ENCODE measurements at regions not wholly inside any gene's neighbourhood (a gene's known extent, or its start where the extent isn't known, plus 50 kb on each side); places are given as distances from the start of the nearest gene placed in this dataset.

DNA sequence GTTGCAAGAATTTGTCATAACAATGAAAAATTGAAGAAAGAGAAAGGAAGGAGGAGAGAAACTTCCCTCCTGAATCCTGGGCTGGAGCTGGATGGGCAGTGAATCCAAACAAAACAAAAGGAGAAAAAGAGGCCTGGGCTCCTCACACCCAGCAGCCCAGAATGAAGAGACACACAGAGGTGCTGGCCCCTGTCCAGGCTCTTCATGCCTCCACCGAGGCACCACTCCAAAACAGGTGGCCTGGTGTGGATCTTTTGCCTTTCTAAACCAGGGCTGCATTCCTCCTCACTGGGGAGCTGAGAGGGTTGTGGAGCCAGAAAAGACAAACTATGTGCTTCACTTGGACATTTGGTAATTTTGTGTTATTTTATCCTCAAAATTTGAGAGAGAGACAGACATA lies 76.0 kb downstream of the FAM124B start:
- DNase-seq (no peak), ATAC-seq (no peak)
- intact Hi-C loops (cut with DNase I), result no loop called here
- H3K4me1 ChIP-seq, result no peaks in the 10 kb centered on the region
- H3K36me3 ChIP-seq, result no peaks in the 10 kb centered on the region
- H3K4me3 ChIP-seq, result no peak overlapping the region
- no peaks in the 10 kb centered on the region for H3K27me3 ChIP-seq (ENCODE audit: low read depth)
- H3K27ac ChIP-seq, result no peak overlapping the region
- TF ChIP-seq, protein P1, sequence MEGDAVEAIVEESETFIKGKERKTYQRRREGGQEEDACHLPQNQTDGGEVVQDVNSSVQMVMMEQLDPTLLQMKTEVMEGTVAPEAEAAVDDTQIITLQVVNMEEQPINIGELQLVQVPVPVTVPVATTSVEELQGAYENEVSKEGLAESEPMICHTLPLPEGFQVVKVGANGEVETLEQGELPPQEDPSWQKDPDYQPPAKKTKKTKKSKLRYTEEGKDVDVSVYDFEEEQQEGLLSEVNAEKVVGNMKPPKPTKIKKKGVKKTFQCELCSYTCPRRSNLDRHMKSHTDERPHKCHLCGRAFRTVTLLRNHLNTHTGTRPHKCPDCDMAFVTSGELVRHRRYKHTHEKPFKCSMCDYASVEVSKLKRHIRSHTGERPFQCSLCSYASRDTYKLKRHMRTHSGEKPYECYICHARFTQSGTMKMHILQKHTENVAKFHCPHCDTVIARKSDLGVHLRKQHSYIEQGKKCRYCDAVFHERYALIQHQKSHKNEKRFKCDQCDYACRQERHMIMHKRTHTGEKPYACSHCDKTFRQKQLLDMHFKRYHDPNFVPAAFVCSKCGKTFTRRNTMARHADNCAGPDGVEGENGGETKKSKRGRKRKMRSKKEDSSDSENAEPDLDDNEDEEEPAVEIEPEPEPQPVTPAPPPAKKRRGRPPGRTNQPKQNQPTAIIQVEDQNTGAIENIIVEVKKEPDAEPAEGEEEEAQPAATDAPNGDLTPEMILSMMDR (IDR thresholded peaks at IDR 0.05), result no peak
- no peaks in the 10 kb centered on the region for H3K9me3 ChIP-seq

DNA sequence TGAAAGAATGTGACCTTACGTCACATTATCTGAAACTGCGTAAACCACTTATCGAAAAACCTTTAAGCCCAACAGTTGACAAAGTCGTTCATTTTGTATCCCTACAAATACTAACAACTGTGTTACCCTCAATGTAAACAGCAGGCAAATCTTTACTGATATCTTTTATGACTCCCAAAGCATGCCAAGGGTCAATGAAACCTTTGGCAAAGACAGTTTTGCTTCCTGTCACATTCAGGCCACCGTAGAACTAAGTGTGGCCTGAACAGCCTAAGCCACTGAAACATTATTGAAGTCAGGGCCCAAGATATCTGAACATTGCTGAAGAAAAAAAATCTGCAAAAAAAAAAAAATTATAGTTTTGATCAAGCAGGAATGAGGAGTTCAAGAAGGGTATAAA lies 77.3 kb downstream of the FAM124B start:
- Histone ChIP-seq H3K36me3 (no peaks in the 10 kb centered on the region), H3K4me1 (no peaks in the 10 kb centered on the region), H3K27ac (no peak overlapping the region), H3K9me3 (no peaks in the 10 kb centered on the region), H3K27me3 (ENCODE audit: low read depth) (no peaks in the 10 kb centered on the region), H3K4me3 (no peak overlapping the region)
- intact Hi-C loops (cut with DNase I), result no loop called here
- TF ChIP-seq, protein P1 (IDR thresholded peaks at IDR 0.05), result no peak
- DNase-seq, result no peak
- ATAC-seq, result no peak

DNA sequence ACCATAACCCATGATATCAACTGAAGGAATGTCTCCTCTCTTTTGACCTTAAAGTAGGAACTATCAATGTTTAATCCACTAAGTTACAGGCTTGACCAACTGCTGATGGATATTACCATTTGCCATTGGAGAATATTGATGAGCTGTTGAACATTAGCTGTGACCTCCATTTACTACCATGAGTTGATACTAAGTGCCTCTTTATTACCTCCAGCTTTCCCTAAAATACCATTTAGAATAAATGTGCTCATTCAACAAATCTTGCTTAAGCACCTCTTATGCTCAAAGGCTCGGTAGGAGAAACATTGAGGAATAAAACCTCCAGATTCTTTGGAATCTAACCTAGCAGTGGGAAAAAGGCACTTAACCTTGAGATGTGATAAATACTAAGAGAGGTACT lies 81.2 kb downstream of the FAM124B start:
- H3K4me1 ChIP-seq, result no peaks in the 10 kb centered on the region
- TF ChIP-seq, protein P1 (IDR thresholded peaks at IDR 0.05), result no peak
- no peaks in the 10 kb centered on the region for H3K9me3 ChIP-seq
- intact Hi-C loops (cut with DNase I), result no loop called here
- no peak overlapping the region for H3K27ac ChIP-seq
- ATAC-seq (no peak), DNase-seq (no peak)
- no peaks in the 10 kb centered on the region for H3K27me3 ChIP-seq (ENCODE audit: low read depth)
- no peak overlapping the region for H3K4me3 ChIP-seq
- no peaks in the 10 kb centered on the region for H3K36me3 ChIP-seq

DNA sequence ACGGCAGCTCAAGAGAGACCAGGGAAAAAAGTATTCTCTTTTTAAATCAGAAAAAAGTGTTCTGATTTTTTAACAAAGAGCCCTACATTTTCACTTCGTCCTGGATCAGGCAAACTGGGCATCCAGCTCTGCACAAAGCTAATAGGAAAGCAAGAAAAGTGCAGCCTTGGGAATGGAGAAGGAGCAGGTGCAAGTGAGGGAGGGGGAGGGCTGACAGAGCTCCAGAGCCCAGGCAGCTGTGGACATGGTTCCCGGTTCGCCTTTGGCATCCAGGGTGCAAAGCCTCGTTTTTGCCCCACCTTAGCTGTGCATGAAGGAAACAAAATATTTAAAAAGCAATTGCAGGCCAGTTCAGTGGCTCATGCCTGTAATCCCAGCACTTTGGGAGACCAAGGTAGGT lies 82.2 kb downstream of the FAM124B start:
- Histone ChIP-seq H3K27ac (no peak overlapping the region), H3K4me3 (no peak overlapping the region), H3K4me1 (no peaks in the 10 kb centered on the region), H3K36me3 (no peaks in the 10 kb centered on the region), H3K27me3 (ENCODE audit: low read depth) (no peaks in the 10 kb centered on the region), H3K9me3 (no peaks in the 10 kb centered on the region)
- intact Hi-C loops (cut with DNase I), result no loop called here
- ATAC-seq (no peak), DNase-seq (no peak)
- TF ChIP-seq, protein P1 (IDR thresholded peaks at IDR 0.05), result no peak

DNA sequence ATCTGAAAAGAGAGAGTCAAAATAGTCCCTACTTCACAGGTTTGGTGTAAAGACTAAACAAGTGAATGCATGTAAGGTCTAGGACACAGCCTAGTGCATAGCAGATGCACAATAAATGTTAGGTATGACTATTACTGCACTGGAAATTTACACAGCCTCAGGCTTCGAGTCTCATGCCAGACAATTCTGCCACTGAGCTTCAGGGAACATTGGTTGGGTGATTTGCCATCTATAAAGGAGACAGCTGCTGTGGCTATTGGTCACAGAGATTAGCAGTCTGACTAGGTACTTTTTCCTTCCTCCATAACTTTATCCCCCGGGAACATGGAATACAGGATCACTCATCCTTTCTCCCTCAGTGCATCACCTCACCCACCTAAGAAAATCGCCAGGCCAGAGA lies 89.2 kb downstream of the FAM124B start:
- DNase-seq, result no peak
- H3K36me3 ChIP-seq, result no peaks in the 10 kb centered on the region
- ATAC-seq, result no peak
- H3K27me3 ChIP-seq (ENCODE audit: low read depth), result no peaks in the 10 kb centered on the region
- no peaks in the 10 kb centered on the region for H3K9me3 ChIP-seq
- intact Hi-C loops (cut with DNase I), result no loop called here
- no peak overlapping the region for H3K27ac ChIP-seq
- H3K4me1 ChIP-seq, result no peaks in the 10 kb centered on the region
- no peak overlapping the region for H3K4me3 ChIP-seq
- TF ChIP-seq, protein P1 (IDR thresholded peaks at IDR 0.05), result no peak
